Body of pancreas (tissue), 4 donors: ENCODE measurements at regions not wholly inside any gene's neighbourhood (a gene's known extent, or its start where the extent isn't known, plus 50 kb on each side); places are given as distances from the start of the nearest gene placed in this dataset.

ENCODE experiments used
- CTCF ChIP-seq, 7 experiments: fragments of 450-650 bp in 4 of 7; fragments of 200-600 bp in 3 of 7; sonication (generic) in 3 of 7; IDR thresholded peaks; one replicate each; pipeline ENCODE4 v1.5.1; 2016 to 2019; ENCODE audit warnings: antibody characterized with exemption in 7 of 7
- POLR2A ChIP-seq, 3 donors: fragments of 450-650 bp; IDR thresholded peaks; one replicate each; pipeline ENCODE4 v1.6.1; 2016; ENCODE audit warnings: antibody characterized with exemption in 3 of 3, mild to moderate bottlenecking in 2 of 3

- TF ChIP-seq CTCF (IDR thresholded peaks at IDR 0.05), result no peak
- no peak for TF ChIP-seq POLR2A (IDR thresholded peaks at IDR 0.05)
Observed at GRCh38 chr3:72210261-72210660, 425.3 kb upstream of the PROK2 start.
